ENCODE measurements at regions not wholly inside any gene's neighbourhood (a gene's known extent, or its start where the extent isn't known, plus 50 kb on each side); places are given as distances from the start of the nearest gene placed in this dataset.

DNA sequence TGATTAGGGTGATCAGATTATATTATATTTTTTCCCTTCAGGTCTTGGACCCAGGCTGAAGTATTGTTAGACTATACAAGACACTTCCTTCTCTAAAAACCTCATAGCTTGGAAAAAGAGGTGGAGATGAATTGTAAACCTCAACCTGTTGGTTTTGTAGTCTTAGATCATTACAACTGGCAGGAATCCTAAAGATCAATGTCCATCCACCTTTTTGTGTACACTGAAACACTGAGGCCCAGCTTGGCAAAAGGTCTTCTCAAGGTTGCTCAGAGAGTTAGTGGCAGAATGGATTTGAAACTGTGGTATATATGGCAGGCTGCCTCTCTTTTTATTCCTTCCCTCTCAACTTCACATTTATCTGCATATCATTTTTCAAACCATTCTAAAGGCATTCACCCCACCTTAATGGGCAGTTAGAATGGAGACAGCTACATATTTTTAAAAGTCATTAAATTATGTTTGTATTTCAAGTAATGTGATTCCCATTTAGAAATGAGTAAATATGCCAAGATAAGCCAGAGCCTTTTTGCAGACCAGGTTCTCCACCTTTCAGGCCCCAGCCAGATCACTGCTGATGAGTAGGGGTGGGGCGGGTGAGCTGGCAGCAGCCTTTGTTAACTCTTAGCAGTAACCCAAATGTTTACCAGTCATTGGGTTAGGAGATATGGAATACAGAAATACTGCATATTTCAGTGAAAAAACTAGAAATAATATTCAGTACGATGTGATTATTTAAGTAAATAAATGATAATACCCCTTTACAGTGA, 243.2 kb upstream of the F9 start:
- no peak for DNase-seq

DNA sequence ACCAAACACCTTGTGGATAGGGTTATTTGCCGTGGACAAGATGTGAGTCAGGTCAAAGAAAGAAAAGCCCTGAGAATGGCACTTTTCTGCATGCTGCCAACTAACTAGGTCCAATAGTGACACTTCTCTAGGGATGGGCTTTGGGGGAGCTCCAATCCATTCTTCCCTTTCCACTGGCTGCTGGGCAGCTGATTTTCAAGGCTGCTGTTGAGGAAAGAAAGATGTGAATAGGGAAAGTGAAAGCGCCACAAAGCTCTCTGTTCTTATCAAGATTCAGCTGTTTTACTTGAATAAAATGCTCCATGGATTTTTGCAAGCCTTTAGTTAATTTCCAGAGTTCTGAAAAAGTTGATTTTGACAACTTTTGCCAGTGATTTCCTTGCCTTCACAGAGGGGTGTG, 244.2 kb upstream of the F9 start:
- DNase-seq: no peak

DNA sequence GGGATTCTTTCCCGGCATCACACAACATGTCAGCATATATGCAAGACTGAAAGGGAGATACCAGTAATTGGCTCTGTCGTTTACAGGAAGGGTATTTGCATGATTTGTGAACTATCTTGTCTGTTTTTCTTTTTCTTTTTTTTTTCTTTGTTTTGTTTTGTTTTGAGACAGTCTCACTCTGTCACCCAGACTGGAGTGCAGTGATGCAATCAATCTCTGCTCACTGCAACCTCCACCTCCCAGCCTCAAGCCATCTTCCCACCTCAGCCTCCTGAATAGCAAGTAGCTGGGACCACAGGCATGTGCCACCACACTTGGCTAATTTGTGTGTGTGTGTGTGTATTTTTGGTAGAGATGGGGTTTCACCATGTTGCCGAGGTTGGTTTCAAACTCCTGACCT, 262.7 kb upstream of the F9 start:
- no peak for DNase-seq

DNA sequence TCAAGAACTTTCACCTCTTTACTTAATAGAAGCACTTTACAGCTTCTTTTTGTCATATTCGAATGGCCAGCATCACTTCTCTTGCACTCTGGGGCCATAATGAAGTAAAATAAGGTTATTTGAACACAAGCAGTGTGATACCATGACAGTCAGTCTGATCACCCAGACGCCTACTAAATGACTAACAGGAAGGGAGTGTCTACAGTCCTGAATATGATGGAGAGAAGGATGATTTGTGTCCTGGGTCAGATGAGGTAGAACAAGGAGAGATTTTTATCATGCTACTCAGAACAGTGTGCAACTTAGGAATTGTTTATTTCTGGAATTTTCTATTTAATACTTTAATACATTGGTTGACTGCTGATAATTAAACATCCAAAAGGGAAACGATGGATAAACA, 284.2 kb upstream of the F9 start:
- DNase-seq: no peak

DNA sequence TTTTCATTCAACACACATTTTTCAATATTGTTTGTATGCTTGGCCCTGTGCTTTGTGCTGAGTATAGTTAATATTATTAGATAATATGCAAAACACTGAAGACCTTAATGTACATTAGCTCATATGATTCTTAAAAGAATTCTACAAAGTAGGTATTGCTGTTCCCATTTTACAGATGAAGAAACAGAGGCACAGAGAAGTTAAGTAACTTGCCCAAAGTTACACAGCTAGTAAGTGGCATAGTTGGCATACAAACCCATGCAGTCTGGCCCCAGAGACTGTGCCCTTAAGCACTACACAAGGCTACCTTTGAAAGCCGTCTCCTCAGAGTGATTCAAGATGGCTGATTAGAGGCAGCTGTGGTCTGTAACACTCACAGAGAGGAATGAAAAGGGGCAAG, 293.4 kb upstream of the F9 start:
- no peak for DNase-seq

DNA sequence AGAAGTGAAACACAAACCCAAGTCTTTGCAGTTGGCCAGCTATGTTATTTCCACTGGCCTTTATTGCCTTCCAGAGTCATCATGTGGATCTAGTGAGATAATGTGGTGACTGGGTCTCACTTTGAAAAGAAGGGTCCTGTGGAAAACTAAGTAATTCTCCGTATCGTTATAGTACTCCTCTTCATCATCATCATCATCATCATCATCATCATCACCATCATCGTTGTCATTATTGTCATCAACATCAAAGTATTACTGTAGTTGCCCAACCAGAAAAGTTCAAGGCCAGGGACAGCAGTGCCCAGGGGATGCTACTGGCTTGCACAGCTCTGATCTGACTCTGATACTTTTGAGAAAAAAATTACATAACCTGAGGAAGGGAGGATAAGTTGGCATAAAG, 295.6 kb upstream of the F9 start:
- no peak for DNase-seq

DNA sequence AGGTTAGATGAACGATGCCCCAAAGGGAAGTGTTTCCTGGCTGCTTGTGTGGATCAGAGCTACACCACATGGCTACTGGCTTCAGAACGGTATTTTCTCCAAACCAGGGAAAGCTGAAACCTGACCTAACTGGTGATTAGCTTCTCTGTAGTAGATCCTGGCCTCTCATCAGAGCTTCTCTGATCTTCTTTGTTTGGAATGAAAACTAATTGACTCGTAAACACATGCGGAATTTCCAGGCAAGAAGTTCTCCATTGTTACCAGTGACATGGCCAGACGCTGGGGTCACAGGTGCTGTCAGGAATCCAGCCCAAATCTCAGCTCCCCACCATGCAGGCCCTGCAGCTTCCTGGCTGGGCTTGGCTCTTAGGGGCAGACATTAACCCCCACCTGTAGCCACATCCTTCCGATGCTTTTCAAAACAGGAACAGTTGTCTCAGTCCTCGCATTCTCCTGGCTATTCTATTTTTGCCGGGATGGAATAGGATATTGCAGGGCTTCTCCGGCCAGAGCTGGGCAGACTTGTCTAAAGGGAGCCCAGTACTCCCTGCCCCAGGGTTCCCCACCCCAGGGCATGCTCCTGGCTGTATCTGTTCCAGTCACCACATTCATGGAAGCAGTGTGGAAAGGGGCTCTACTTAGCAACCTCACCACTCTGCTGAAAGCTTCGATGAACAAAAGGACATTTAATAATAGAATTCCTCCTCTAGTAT, 305.4 kb upstream of the F9 start:
- DNase-seq: no peak

DNA sequence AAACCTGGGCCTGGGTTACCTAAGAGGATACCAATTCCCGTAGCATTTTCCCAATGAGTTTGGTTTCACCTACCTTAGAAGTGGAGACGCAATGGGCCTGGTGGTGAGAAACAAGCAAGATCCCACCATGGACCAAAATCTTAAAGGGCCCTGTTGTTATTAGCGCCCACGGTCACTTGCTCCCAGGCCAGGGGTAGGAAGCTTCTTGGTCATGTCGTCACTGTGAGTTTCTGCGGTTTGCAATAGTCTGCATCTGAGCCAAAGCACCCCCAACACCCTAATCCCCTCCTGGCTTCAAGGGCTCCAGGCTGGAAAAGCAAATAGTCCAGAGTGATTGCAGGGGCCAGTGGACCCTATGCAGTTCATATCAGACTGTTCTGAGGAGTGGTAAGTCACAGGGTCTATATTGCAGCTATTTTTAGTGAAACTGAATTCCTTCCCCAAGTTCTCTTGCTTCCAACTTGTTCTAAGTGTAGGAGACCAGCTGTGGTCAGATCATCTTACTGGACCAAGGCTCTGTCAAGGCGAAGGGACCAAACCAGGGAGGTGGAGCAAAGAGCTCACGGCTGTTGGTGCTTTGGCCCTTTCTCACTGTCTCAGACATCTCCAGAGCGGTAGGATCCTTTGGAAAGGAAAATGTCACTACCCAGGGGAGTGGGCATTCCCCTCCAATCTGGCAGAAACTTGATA, 307.9 kb upstream of the F9 start:
- DNase-seq: no peak

DNA sequence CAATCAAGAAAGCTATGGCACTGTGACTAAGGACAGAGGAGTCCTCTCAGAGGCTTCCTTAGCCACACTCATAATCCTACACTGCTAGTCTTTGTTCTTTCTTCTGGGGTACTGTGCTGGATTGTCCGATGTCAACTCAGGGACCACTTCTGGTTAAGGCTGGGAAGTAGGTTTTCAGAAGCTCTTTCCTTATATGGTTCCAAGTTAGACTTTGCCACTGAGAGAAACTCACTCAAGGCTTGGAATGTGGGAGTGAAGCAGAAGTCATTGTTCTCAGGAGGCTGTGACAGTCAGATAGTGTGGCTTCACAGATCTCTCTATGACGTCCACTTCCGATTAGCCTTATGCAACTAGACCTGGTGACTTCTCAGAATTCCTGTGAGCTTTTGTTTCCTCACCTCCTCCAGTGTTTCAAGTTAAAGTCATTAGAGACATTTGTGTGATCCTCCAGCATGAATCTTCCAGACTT, 317.3 kb upstream of the F9 start:
- DNase-seq: no peak

DNA sequence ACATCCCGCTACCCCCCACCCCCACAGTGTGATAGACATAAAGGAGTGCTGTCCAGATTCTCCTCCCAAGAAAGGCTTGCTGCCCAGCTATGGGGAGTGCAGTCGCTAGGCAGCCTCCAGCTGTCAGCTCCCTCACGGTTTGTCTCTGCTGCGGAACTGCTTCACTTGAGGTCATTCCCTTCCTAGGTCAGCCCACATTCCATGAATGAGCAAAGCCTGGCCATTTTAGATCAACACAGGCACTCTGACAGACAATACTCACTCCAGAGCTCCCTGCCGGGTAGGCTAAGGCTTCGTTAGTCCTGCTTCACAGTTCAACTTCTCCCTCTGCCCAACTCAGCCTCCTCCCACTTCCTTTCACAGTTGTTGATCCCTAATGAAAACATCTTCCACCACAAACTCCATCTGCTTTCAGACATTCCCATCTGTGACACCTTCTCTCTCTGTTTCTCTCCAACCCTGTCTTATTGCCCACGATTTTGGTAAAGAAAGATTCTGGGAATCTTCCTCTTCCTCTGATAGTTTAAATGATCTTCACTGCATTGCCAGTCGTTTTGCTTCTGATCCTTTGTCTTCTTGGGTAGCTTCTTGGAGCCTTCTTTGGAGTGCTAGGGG, 318.9 kb upstream of the F9 start:
- no peak for DNase-seq

DNA sequence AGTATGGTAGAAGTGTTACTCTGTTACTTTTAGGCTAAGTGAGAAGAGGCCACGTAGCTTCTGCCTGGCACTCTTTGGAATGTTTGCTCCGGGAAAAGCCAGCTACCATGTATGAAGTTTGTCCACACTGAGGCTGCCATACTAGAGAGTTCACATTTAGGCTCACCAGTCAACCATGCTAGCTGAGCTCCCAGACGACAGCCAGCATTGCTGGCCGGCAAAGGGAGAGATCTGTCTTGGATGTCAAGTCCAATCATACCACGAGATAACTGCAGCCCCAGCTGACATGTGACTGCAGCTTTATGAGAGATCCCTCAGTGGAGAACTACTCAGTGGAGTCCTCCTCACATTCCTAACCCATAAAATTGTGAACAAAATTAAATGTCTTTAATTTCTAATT, 321.2 kb upstream of the F9 start:
- no peak for DNase-seq

DNA sequence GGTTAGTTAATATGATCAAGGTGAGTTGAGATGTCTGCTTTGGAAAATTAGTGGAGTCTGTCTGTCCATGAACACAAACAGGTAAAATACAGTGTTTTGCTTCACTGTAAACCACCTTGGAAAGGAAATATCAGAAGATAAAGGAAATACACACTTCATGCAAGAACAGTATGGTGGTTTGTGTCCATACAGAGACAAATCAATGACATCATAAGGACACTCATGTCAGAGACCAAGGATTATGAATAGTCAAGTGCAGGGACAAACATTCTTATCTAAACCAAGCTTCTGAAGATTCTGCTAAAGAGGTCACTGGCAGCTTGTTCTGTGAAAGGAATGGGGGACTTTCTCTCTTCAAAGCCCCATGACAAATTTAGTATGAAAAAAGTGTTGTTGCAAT, 322.9 kb upstream of the F9 start:
- no peak for DNase-seq

DNA sequence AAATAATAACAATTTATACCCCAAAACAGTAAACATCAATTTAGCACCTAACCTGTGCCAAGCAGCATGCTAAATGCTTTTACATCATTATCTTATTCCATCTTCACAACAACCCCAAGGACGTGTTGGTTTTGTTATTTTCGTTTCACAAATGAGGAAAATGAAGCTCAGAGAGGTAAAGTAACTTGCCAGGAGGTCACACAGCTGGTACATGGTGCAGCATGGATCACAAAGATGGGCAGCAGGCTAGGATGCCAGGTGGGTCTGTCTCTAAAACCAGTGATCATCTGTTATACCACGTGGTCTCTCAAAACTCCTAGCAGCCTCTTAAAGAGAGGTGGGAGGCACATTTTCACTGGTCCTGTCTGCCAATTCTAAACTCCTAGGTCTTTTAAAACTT, 323.6 kb upstream of the F9 start:
- no peak for DNase-seq

DNA sequence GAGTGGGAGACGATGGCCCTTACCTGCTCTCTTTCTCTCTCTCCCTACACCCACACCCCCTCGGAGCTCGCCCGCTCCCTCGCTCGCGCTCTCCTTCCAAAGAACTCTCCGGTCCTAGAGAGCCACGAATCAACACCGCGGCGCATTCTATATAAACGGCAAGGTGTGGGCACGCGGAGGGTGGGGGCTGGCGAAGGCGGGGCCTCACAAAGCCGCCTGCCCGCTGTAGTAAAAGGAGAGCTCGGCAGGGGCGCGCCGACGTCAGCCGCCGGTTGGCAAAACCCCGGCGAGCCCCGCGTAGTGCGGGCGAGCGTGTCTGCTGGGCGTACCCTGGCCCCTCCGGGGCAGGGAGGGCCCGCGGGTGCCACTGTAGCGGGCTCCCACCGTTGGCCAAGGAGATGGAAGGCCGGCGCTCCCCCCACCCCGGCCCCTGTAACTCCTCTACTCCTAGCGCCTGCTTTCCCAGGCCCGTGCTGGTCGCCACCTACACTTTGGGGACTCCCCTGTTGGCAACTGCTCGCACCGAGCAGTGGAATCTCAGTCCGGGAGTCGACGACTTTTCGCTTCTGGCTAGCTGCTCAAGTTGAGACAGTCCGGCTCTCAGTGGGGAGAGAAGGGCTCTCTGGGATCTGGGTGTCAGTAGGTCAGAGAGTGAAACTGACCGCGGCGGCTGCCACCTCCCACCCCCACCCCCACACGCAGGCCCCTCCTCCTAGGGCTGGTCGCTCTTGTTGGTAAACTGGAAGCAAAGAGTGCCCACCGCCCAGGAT, 325.5 kb upstream of the F9 start:
- peak; percentile 5 to 30 for DNase-seq

DNA sequence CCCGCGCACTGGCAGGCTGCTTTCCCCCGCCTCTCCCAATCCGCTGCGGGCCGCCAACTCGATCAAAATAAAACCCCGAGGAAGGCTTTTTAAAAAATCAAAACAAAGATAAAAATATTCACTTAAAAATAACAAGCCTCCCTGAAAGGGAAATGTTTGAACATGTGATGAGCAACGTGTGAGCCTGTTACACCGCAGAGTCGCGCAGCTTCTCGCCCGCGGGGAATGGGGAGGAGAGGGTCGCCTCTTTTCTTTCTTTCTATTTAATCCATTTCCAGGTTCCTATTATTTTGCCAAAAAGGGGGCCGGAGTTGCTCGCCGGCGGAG, 326.0 kb upstream of the F9 start:
- no peak for DNase-seq

DNA sequence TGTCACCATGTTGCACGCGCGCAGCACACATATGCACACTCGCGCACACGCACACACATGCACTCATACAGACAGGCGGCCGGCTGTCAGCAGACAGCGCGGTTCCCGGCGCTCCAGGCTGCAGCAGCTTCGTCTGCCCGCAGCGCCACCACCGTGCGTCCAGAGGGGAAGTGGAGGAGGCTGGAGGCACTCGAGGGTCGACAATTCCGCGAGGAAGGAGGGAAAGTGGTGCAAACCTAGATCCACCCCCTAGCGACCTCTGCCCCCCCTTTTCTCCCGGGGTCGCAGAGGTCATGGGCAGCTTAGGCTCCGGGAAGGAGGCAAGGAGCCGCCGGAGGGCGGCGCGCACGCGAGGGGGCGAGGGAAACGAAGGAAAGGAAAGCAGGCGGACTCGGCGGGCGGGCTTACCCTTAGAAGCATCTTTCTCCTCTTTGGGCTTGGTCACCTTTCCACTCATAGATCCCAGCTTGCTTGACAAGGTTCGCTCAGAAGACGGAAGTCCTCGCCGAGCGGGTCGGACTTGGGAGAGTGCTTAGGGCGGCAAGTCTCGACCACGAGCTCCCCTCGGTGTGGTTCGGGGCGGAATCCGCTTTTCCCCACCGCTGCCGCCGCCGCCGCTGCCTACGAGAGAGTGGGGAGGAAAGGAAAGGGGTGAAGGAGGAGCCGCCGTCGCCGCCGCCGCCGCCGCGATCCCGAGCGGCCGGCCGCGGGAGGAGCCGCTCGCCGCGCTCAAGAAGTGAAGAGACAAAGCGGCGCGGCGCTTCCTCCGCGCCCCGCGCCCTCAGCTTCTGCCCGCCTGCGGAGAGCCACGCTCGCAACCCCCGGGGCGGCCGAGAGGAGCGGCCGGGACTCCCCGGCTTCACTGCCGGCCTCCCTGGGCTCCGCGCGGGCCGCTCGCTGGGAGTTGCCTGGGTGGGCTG, 326.6 kb upstream of the F9 start:
- peak in 1 of 2 experiments; percentile 19 for DNase-seq

DNA sequence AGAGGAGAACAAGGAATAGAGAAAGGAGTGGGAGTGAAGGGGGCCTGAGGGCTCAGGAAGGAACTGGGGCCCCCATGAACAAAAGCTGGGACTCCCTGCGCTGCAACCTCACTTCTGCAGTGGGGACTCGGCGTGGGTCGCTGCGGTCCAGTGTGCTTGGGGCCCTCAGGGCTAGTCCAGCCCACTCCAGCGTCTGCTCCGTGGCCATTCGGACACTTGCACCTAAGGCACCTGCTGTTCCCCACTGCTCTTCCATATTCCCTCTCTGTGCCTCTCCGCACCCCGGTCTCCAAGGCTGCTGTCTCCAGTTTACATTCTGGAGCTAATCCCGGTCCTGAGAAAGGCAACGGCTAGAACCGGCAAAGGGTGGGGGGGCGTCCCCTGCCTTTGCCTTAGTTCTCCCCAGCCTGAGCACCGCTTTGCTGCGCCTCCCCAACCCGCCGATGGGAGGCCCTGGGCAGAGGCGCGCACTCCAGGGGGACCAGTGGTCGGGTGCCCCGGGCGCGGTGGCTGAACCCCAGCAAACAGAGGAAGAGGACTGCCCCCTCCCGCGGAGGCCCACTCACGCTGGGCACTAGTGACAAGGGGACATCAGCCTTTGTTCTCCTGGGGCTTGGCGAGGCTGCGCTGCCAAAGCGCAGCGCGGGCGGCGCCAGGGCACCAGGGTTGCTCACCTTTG, 327.7 kb upstream of the F9 start:
- DNase-seq: no peak

DNA sequence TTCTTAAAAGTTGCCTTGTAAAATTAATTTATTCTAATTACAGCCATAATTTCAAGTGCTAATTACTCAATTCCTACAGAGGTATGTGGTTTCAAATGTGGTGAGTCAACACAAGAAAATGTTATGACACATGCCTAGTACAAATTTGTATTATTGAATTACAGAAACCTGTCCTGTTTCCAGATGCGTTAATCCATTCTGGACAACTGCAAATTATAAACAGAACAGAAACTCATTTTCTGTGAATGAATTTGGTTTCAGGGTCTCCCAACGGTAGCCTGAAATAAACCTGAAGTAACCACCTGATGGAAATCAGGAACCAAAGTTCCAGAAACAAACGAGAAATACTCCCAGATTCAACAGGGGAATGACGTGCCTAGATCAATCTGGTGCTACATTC, 328.6 kb upstream of the F9 start:
- no peak for DNase-seq

DNA sequence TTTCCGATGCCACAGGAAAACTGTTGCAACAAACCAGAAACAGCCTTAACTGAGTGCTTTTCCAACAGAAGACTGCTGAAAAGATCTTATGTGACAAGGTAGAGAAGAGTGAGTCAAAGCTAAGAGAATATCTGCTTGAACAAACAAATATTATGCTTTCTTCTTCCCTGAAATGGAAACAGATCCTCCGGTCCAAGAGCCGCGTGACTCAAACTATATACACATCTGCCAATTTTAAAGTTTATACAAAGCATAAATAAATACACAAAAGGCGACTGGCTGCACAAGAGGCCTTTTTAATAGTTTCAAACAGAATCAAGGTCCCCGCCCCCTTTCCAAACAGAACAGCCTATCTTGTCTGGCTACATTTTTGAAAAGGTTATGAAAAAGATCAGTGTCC, 329.7 kb upstream of the F9 start:
- no peak for DNase-seq

DNA sequence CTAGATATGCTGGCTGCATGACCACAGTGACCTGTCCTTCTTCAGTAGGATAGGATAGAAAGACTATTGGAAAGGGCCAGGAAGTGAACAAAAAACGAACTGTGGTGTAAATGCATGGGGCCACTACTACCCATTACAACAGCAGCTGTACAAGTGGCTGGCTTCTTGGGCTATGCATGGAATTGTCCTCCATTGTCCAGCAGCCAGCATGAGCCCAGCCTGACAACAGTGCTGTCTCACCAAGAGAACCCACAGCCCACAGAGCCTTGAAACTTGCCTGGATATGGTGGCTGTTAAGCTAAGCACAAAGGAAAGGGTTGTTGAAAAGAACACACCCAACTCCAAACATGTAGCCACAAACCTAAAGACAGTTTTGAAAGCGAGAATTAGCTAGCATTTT, 330.2 kb upstream of the F9 start:
- DNase-seq: no peak

DNA sequence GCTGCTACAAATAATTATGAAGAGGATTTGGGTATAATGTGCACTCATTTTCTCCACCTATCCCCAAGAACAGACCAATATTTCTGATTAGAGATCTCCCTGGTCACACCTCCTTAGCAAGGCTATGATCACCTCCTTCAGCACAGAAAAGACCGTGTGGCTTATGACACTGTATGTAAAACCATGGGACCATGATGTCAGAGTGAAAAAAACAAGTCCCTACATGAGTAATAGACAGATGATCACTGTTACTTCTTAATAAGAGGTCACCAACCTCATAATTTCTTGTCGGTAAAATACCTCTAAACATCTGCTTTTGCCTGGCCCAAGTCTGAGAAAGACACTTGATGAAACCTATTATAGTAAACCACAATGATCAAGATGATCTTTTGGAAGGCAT, 330.6 kb upstream of the F9 start:
- no peak for DNase-seq

All from NCI-H524 (cell line).